HL-60 (cell line): ENCODE measurements at regions not wholly inside any gene's neighbourhood (a gene's known extent, or its start where the extent isn't known, plus 50 kb on each side); places are given as distances from the start of the nearest gene placed in this dataset.

Experiments used
- CTCF ChIP-seq: IDR thresholded peaks from one replicate; pipeline ENCODE4 v1.5.1; 2011; ENCODE audit warnings: low read length, control low read depth, inconsistent platforms; ENCODE audit not compliant: insufficient read depth
- GABPA ChIP-seq: IDR thresholded peaks from 2 replicates; pipeline ENCODE4 v1.6.1; 2012; ENCODE audit warnings: low read depth
- POLR2AphosphoS5 ChIP-seq: IDR thresholded peaks from 2 replicates; pipeline ENCODE4 v1.6.1; 2012; ENCODE audit warnings: low read depth
- SPI1 ChIP-seq: IDR thresholded peaks from 2 replicates; pipeline ENCODE4 v1.6.1; 2012; ENCODE audit warnings: low read depth, mild to moderate bottlenecking, borderline replicate concordance

GRCh38 chr2:149738767-149739166, 151.2 kb upstream of the MMADHC start:
- TF ChIP-seq CTCF (no peak), SPI1 (no peak), GABPA (no peak), POLR2AphosphoS5 (no peak)
